Parathyroid adenoma (tissue), 2 donors: ENCODE measurements at regions not wholly inside any gene's neighbourhood (a gene's known extent, or its start where the extent isn't known, plus 50 kb on each side); places are given as distances from the start of the nearest gene placed in this dataset.

ENCODE experiments used
- H2AFZ ChIP-seq: fragments of 300-600 bp; sonication (generic); one replicate; pipeline ENCODE4 v1.7.0; 2017; ENCODE audit warnings: antibody characterized with exemption, mild to moderate bottlenecking
- H3K27ac ChIP-seq: fragments of 300-600 bp; sonication (generic); one replicate; pipeline ENCODE4 v1.7.0; 2017
- H3K27me3 ChIP-seq: fragments of 300-600 bp; sonication (generic); one replicate; pipeline ENCODE4 v1.7.0; 2017; ENCODE audit warnings: low read length; ENCODE audit not compliant: control insufficient read depth, insufficient read depth
- H3K36me3 ChIP-seq: fragments of 300-600 bp; sonication (generic); one replicate; pipeline ENCODE4 v1.7.0; 2017; ENCODE audit warnings: low read length; ENCODE audit not compliant: control insufficient read depth, insufficient read depth
- H3K4me1 ChIP-seq: fragments of 300-600 bp; sonication (generic); one replicate; pipeline ENCODE4 v1.7.0; 2017; ENCODE audit warnings: control low read depth
- H3K4me2 ChIP-seq: fragments of 300-600 bp; sonication (generic); one replicate; pipeline ENCODE4 v1.7.0; 2017; ENCODE audit warnings: low read length
- H3K4me3 ChIP-seq: fragments of 300-600 bp; sonication (generic); one replicate; pipeline ENCODE4 v1.7.0; 2017; ENCODE audit warnings: low read depth, low read length
- H3K79me2 ChIP-seq: fragments of 300-600 bp; sonication (generic); one replicate; pipeline ENCODE4 v1.7.0; 2017; ENCODE audit warnings: control low read depth
- H3K9ac ChIP-seq: fragments of 300-600 bp; sonication (generic); one replicate; pipeline ENCODE4 v1.7.0; 2017; ENCODE audit warnings: mild to moderate bottlenecking
- H3K9me3 ChIP-seq: fragments of 300-600 bp; sonication (generic); one replicate; pipeline ENCODE4 v1.7.0; 2017; ENCODE audit warnings: low read length; ENCODE audit not compliant: control insufficient read depth
- CTCF ChIP-seq: fragments of 300-600 bp; sonication (generic); IDR thresholded peaks from one replicate; pipeline ENCODE4 v1.7.0; 2017; ENCODE audit warnings: antibody characterized with exemption, mild to moderate bottlenecking
- donor health status: primary hyperparathyroidism.

DNA sequence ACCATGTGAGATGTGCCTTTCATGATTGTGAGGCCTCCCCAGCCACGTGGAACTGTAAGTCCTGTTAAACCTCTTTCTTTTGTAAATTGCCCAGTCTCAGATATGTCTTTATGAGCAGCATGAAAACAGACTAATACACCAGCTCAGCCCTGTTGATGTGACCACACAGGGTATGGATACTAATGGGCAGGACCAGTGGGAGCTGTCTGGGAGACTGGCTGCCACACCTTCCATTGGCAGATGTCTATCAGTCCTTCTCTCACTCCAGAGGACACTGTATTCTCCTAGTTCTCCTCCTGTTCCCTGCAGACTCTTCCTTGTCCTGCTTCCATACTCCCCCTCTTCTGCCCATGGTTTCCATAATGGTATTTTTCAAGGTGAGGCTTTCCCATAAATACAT, 104.4 kb downstream of the PRLHR start:
- H3K27ac ChIP-seq = no peak overlapping the region
- H3K9me3 ChIP-seq = no peaks in the 10 kb centered on the region
- no peaks in the 10 kb centered on the region for H3K79me2 ChIP-seq
- no peak for TF ChIP-seq CTCF
- H3K4me1 ChIP-seq = no peaks in the 10 kb centered on the region
- no peak overlapping the region for H3K9ac ChIP-seq
- no peak overlapping the region for H3K4me2 ChIP-seq
- no peaks in the 10 kb centered on the region for H3K27me3 ChIP-seq
- H2AFZ ChIP-seq = no peak overlapping the region
- no peaks in the 10 kb centered on the region for H3K36me3 ChIP-seq
- H3K4me3 ChIP-seq = no peak overlapping the region

GRCh38 chr10:118488710-118489497, 106.5 kb downstream of the PRLHR start:
- Histone ChIP-seq H3K79me2 (no peaks in the 10 kb centered on the region), H3K4me2 (no peak overlapping the region), H3K4me1 (no peaks in the 10 kb centered on the region), H3K27me3 (no peaks in the 10 kb centered on the region), H2AFZ (no peak overlapping the region), H3K4me3 (no peak overlapping the region), H3K9ac (no peak overlapping the region), H3K9me3 (no peaks in the 10 kb centered on the region), H3K36me3 (no peaks in the 10 kb centered on the region), H3K27ac (no peak overlapping the region)
- no peak for TF ChIP-seq CTCF

DNA sequence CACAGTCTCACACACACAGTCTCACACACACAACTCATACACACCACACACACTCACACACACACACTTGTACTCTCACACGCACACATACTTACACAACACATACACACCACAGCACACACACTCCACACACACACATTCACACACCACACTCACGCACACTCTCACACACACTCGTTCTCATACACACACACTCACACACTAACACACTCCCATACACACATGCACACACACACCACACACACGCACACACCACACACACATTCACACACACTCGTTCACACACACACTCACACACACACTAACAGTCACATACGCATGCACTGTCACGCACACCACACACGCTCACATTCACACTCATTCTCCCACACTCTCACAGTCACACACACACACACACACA, 109.8 kb downstream of the PRLHR start:
- H3K4me3 ChIP-seq = no peak overlapping the region
- H3K27me3 ChIP-seq = no peaks in the 10 kb centered on the region
- no peak overlapping the region for H3K4me2 ChIP-seq
- no peaks in the 10 kb centered on the region for H3K79me2 ChIP-seq
- no peaks in the 10 kb centered on the region for H3K4me1 ChIP-seq
- H3K27ac ChIP-seq = no peak overlapping the region
- no peaks in the 10 kb centered on the region for H3K36me3 ChIP-seq
- TF ChIP-seq CTCF = no peak
- H3K9me3 ChIP-seq = no peaks in the 10 kb centered on the region
- no peak overlapping the region for H2AFZ ChIP-seq
- H3K9ac ChIP-seq = no peak overlapping the region

DNA sequence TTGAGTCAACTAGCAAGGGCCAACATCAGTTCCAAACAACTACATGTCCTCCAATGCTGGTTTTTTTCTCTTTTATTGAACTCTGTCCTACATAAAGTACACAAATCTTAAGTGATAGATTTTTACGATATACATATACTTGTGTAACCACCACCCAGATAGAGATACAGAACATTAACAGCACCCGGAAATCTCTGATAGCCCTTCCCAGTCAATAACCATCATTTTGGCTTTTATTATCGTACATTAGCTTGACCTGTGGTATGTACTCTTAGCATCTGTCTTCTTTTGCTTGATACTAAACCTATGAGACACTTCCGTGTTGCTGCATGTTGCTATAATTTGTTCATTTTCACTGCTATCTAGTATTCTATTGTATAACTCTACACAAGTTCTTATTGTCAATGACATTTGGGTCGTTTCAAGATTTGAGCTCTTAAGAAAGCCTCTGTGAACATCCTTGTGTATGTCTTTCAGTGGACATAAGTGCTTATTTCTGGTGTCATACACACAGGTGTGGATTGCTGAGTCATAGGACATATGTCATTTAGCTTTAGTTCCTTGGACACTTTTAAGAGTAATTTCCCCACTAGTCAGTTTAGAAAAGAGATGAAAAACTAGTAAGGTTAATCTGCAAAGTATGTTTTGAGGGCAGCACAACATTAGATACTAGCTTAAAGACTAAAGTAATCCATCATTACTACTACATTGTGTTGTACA, 111.1 kb downstream of the PRLHR start:
- H3K27me3 ChIP-seq = no peaks in the 10 kb centered on the region
- H3K9ac ChIP-seq = no peak overlapping the region
- no peak overlapping the region for H3K27ac ChIP-seq
- no peaks in the 10 kb centered on the region for H3K4me1 ChIP-seq
- no peaks in the 10 kb centered on the region for H3K36me3 ChIP-seq
- no peaks in the 10 kb centered on the region for H3K79me2 ChIP-seq
- no peak overlapping the region for H3K4me2 ChIP-seq
- no peak for TF ChIP-seq CTCF
- H3K4me3 ChIP-seq = no peak overlapping the region
- no peaks in the 10 kb centered on the region for H3K9me3 ChIP-seq
- H2AFZ ChIP-seq = no peak overlapping the region
